ENCODE measurements at regions not wholly inside any gene's neighbourhood (a gene's known extent, or its start where the extent isn't known, plus 50 kb on each side); places are given as distances from the start of the nearest gene placed in this dataset.

- DNase-seq, result peak in 2 of 10 donors; percentile 39 to 43
- intact Hi-C loops (cut with DNase I), result no loop called here
Measured at GRCh38 chr14:99347561-99347960, 75.6 kb upstream of the BCL11B start.

GRCh38 chr14:99346470-99347080 is 74.6 kb upstream of the BCL11B start:
- peak in 2 of 10 donors; percentile 45 to 79 for DNase-seq
- intact Hi-C loops (cut with DNase I), result no loop called here

GRCh38 chr14:99345472-99345871 is 73.5 kb upstream of the BCL11B start:
- peak in 2 of 10 donors; percentile 26 to 62 for DNase-seq
- intact Hi-C loops (cut with DNase I), result no loop called here

GRCh38 chr14:99344051-99344758 is 72.2 kb upstream of the BCL11B start:
- intact Hi-C loops (cut with DNase I), result no loop called here
- peak in 2 of 10 donors; percentile 48 to 51 for DNase-seq

GRCh38 chr14:99342906-99343305 is 70.9 kb upstream of the BCL11B start:
- peak in 2 of 10 donors; percentile 52 to 66 for DNase-seq
- intact Hi-C loops (cut with DNase I), result no loop called here

GRCh38 chr14:99342204-99342603 is 70.2 kb upstream of the BCL11B start:
- intact Hi-C loops (cut with DNase I), result no loop called here
- DNase-seq, result peak in 2 of 10 donors; percentile 20 to 28

GRCh38 chr14:99339551-99339950 is 67.6 kb upstream of the BCL11B start:
- DNase-seq, result peak in 1 of 10 donors; percentile 4
- intact Hi-C loops (cut with DNase I), result no loop called here

- peak in 1 of 10 donors; percentile 20 for DNase-seq
- intact Hi-C loops (cut with DNase I), result no loop called here
Measured at GRCh38 chr14:99338313-99338712, 66.3 kb upstream of the BCL11B start.

- intact Hi-C loops (cut with DNase I), result no loop called here
Measured at GRCh38 chr14:99333841-99334635, 62.0 kb upstream of the BCL11B start.

GRCh38 chr14:99333214-99333613 is 61.2 kb upstream of the BCL11B start:
- peak in 1 of 10 donors; percentile 23 for DNase-seq
- intact Hi-C loops (cut with DNase I), result no loop called here

More at GRCh38 chr14:99333841-99334635, 62.0 kb upstream of the BCL11B start:
- peak in 2 of 10 donors; percentile 55 to 66 for DNase-seq

- DNase-seq, result peak in 1 of 10 donors; percentile 22
- intact Hi-C loops (cut with DNase I), result no loop called here
Measured at GRCh38 chr14:99331811-99332210, 59.8 kb upstream of the BCL11B start.

GRCh38 chr14:99330316-99331240 is 58.6 kb upstream of the BCL11B start:
- DNase-seq, result peak in 1 of 10 donors; percentile 62
- intact Hi-C loops (cut with DNase I), result no loop called here

GRCh38 chr14:99329711-99330315 is 57.8 kb upstream of the BCL11B start:
- peak in 1 of 10 donors; percentile 45 for DNase-seq
- intact Hi-C loops (cut with DNase I), result no loop called here

- intact Hi-C loops (cut with DNase I), result no loop called here
- peak in 1 of 10 donors; percentile 11 for DNase-seq
Measured at GRCh38 chr14:99327458-99328250, 55.7 kb upstream of the BCL11B start.

- intact Hi-C loops (cut with DNase I), result no loop called here
Measured at GRCh38 chr14:99327050-99327449, 55.1 kb upstream of the BCL11B start.

GRCh38 chr14:99326041-99326710 is 54.2 kb upstream of the BCL11B start:
- intact Hi-C loops (cut with DNase I), result no loop called here
- DNase-seq, result peak in 1 of 10 donors; percentile 32

More at GRCh38 chr14:99327050-99327449, 55.1 kb upstream of the BCL11B start:
- peak in 1 of 10 donors; percentile 6 for DNase-seq

- peak in 1 of 10 donors; percentile 41 for DNase-seq
- intact Hi-C loops (cut with DNase I), result no loop called here
Measured at GRCh38 chr14:99325591-99325990, 53.6 kb upstream of the BCL11B start.

- peak in 1 of 10 donors; percentile 69 for DNase-seq
- intact Hi-C loops (cut with DNase I), result no loop called here
Measured at GRCh38 chr14:99325016-99325415, 53.0 kb upstream of the BCL11B start.
